NCI-H2171 (cell line): ENCODE measurements at regions not wholly inside any gene's neighbourhood (a gene's known extent, or its start where the extent isn't known, plus 50 kb on each side); places are given as distances from the start of the nearest gene placed in this dataset.

Experiments used
- DNase-seq: peaks from one replicate; lab custom pipeline; 2025; lab: John Stamatoyannopoulos, UW

GRCh38 chr6:169965657-169966311 lies 214.4 kb downstream of the ERMARD start:
- no peak for DNase-seq

GRCh38 chr6:169965239-169965638 lies 213.8 kb downstream of the ERMARD start:
- no peak for DNase-seq

- DNase-seq: no peak
Observed at GRCh38 chr6:169964486-169965180, 213.2 kb downstream of the ERMARD start.

- no peak for DNase-seq
Observed at GRCh38 chr6:169963581-169964297, 212.3 kb downstream of the ERMARD start.

- DNase-seq: no peak
Observed at GRCh38 chr6:169962604-169963469, 211.4 kb downstream of the ERMARD start.

- DNase-seq: no peak
Observed at GRCh38 chr6:169961772-169962561, 210.5 kb downstream of the ERMARD start.

GRCh38 chr6:169960886-169961611 lies 209.6 kb downstream of the ERMARD start:
- DNase-seq: no peak

- DNase-seq: no peak
Observed at GRCh38 chr6:169960521-169960885, 209.1 kb downstream of the ERMARD start.

- no peak for DNase-seq
Observed at GRCh38 chr6:169960003-169960344, 208.6 kb downstream of the ERMARD start.

GRCh38 chr6:169959136-169960002 lies 207.9 kb downstream of the ERMARD start:
- DNase-seq: peak; percentile 39

GRCh38 chr6:169958510-169958909 lies 207.1 kb downstream of the ERMARD start:
- no peak for DNase-seq

GRCh38 chr6:169957351-169957963 lies 206.0 kb downstream of the ERMARD start:
- DNase-seq: no peak

GRCh38 chr6:169956580-169956979 lies 205.2 kb downstream of the ERMARD start:
- DNase-seq: no peak

GRCh38 chr6:169955731-169956437 lies 204.5 kb downstream of the ERMARD start:
- DNase-seq: no peak

- DNase-seq: no peak
Observed at GRCh38 chr6:169954977-169955376, 203.6 kb downstream of the ERMARD start.

- DNase-seq: no peak
Observed at GRCh38 chr6:169953686-169954085, 202.3 kb downstream of the ERMARD start.

GRCh38 chr6:169950558-169950957 lies 199.1 kb downstream of the ERMARD start:
- no peak for DNase-seq

GRCh38 chr6:169949511-169950097 lies 198.2 kb downstream of the ERMARD start:
- no peak for DNase-seq
